GM12891 (cell line): ENCODE measurements at regions not wholly inside any gene's neighbourhood (a gene's known extent, or its start where the extent isn't known, plus 50 kb on each side); places are given as distances from the start of the nearest gene placed in this dataset.

Source experiments
- PAX5 ChIP-seq: IDR thresholded peaks from 2 replicates; pipeline ENCODE4 v1.6.1; 2011; ENCODE audit warnings: low read length, moderate library complexity, mild to moderate bottlenecking; ENCODE audit not compliant: insufficient read depth, severe bottlenecking
- POLR2A ChIP-seq: IDR thresholded peaks from 2 replicates; pipeline ENCODE4 v1.6.1; 2011; ENCODE audit warnings: low read depth, low read length, control low read depth
- POLR2AphosphoS5 ChIP-seq: IDR thresholded peaks from 2 replicates; pipeline ENCODE4 v1.6.1; 2011; ENCODE audit warnings: low read depth, low read length, control low read depth
- POU2F2 ChIP-seq: IDR thresholded peaks from 2 replicates; pipeline ENCODE4 v1.6.1; 2011; ENCODE audit warnings: low read depth, mild to moderate bottlenecking, control low read depth, low read length, moderate library complexity
- SPI1 ChIP-seq: IDR thresholded peaks from 2 replicates; pipeline ENCODE4 v1.6.1; 2011; ENCODE audit warnings: low read depth, low read length, control low read depth
- TAF1 ChIP-seq: IDR thresholded peaks from 2 replicates; pipeline ENCODE4 v1.6.1; 2011; ENCODE audit warnings: low read depth, low read length, control low read depth

DNA sequence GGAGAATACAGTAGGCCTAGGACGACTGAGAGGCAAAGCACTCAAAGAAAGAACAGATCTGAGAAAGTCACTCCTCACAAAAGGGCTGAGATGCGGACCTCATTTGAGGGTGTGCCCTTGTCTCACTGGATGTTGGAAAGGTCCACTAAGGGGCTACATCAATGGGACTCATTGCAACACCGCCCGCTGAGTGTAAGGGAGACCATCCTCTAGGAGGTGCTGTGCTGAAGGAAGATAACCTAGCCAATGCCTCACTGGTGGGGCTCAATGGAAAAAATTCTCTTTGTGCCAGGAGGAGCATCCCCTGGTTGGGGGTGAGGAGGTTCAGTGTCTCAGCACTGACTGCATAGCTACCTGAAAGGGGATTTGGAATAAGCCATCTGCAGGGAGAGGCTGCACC lies 758.7 kb upstream of the CELF2 start:
- TF ChIP-seq SPI1 = no peak
- TF ChIP-seq POLR2A = no peak
- TF ChIP-seq TAF1 = no peak
- TF ChIP-seq POLR2AphosphoS5 = no peak
- no peak for TF ChIP-seq PAX5
- TF ChIP-seq POU2F2 = no peak
